ENCODE measurements at regions not wholly inside any gene's neighbourhood (a gene's known extent, or its start where the extent isn't known, plus 50 kb on each side); places are given as distances from the start of the nearest gene placed in this dataset.

GRCh38 chr19:30284885-30285284 lies 87.3 kb upstream of the ZNF536 start:
- Histone ChIP-seq H3K9me3 (replicated peaks; ENCODE audit: insufficient read depth, low read length) (no peaks in the 10 kb centered on the region), H3F3A (ENCODE audit: insufficient read depth, low read length) (no peaks in the 10 kb centered on the region), H3K27me3 (replicated peaks; ENCODE audit: insufficient read depth, low read length) (peaks cover 57% of the 10 kb centered on the region), H3K4me3 (ENCODE audit: low read length) (no peak overlapping the region), H4K20me1 (ENCODE audit: insufficient read depth, low read length) (no peaks in the 10 kb centered on the region), H2AFZ (ENCODE audit: low read length) (no peak overlapping the region), H3K79me2 (ENCODE audit: low read length) (no peaks in the 10 kb centered on the region), H3K4me2 (ENCODE audit: low read depth, low read length) (no peak overlapping the region), H3K36me3 (replicated peaks; ENCODE audit: insufficient read depth, low read length) (no peaks in the 10 kb centered on the region), H3K9me2 (replicated peaks; ENCODE audit: insufficient read depth, low read length) (no peaks in the 10 kb centered on the region), H3K4me1 (ENCODE audit: low read length) (no peaks in the 10 kb centered on the region), H3K27ac (ENCODE audit: low read length) (no peak overlapping the region), H3K9ac (ENCODE audit: low read length) (no peak overlapping the region)
- no peak for DNase-seq
- TF ChIP-seq, protein P1, sequence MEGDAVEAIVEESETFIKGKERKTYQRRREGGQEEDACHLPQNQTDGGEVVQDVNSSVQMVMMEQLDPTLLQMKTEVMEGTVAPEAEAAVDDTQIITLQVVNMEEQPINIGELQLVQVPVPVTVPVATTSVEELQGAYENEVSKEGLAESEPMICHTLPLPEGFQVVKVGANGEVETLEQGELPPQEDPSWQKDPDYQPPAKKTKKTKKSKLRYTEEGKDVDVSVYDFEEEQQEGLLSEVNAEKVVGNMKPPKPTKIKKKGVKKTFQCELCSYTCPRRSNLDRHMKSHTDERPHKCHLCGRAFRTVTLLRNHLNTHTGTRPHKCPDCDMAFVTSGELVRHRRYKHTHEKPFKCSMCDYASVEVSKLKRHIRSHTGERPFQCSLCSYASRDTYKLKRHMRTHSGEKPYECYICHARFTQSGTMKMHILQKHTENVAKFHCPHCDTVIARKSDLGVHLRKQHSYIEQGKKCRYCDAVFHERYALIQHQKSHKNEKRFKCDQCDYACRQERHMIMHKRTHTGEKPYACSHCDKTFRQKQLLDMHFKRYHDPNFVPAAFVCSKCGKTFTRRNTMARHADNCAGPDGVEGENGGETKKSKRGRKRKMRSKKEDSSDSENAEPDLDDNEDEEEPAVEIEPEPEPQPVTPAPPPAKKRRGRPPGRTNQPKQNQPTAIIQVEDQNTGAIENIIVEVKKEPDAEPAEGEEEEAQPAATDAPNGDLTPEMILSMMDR (IDR thresholded peaks at IDR 0.05; ENCODE audit: low read length), result no peak
- TF ChIP-seq EZH2 (optimal IDR thresholded peaks at IDR 0.05; ENCODE audit: low read depth, low read length), result no peak
- TF ChIP-seq EZH2phosphoT487 (IDR thresholded peaks at IDR 0.05; ENCODE audit: low read length), result no peak

- peaks cover 49% of the 10 kb centered on the region for H3K27me3 ChIP-seq (replicated peaks; ENCODE audit: insufficient read depth, low read length)
- H3F3A ChIP-seq (ENCODE audit: insufficient read depth, low read length), result no peaks in the 10 kb centered on the region
- H3K4me1 ChIP-seq (ENCODE audit: low read length), result no peaks in the 10 kb centered on the region
- no peaks in the 10 kb centered on the region for H3K79me2 ChIP-seq (ENCODE audit: low read length)
- TF ChIP-seq EZH2 (optimal IDR thresholded peaks at IDR 0.05; ENCODE audit: low read depth, low read length) (no peak), EZH2phosphoT487 (IDR thresholded peaks at IDR 0.05; ENCODE audit: low read length) (no peak)
- TF ChIP-seq, protein P1 (IDR thresholded peaks at IDR 0.05; ENCODE audit: low read length), result no peak
- no peak overlapping the region for H2AFZ ChIP-seq (ENCODE audit: low read length)
- no peak overlapping the region for H3K4me2 ChIP-seq (ENCODE audit: low read depth, low read length)
- no peak overlapping the region for H3K9ac ChIP-seq (ENCODE audit: low read length)
- no peaks in the 10 kb centered on the region for H3K9me3 ChIP-seq (replicated peaks; ENCODE audit: insufficient read depth, low read length)
- H3K9me2 ChIP-seq (replicated peaks; ENCODE audit: insufficient read depth, low read length), result no peaks in the 10 kb centered on the region
- no peak overlapping the region for H3K27ac ChIP-seq (ENCODE audit: low read length)
- no peak overlapping the region for H3K4me3 ChIP-seq (ENCODE audit: low read length)
- H3K36me3 ChIP-seq (replicated peaks; ENCODE audit: insufficient read depth, low read length), result no peaks in the 10 kb centered on the region
- no peak for DNase-seq
- no peaks in the 10 kb centered on the region for H4K20me1 ChIP-seq (ENCODE audit: insufficient read depth, low read length)
Measured at GRCh38 chr19:30286378-30286777, 85.8 kb upstream of the ZNF536 start.

DNA sequence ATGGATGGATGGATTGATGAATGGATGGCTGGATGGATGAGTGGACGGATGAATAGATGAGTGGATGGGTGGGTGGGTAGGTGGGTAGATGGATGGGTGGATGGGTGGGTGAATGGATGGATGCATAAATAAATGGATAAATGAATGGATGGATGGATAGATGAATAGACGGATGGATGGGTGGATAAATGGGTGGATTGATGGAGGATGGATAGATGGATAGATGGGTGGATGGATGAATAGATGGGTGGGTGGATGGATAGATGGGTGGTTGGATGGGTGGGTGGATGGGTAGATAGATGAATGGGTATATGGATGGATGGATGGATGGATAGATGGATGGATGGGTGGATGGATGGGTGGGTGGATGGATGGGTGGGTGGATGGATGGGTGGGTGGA lies 84.9 kb upstream of the ZNF536 start:
- Histone ChIP-seq H3K27ac (ENCODE audit: low read length) (no peak overlapping the region), H3K27me3 (replicated peaks; ENCODE audit: insufficient read depth, low read length) (peaks cover 51% of the 10 kb centered on the region), H3K9me2 (replicated peaks; ENCODE audit: insufficient read depth, low read length) (no peaks in the 10 kb centered on the region), H4K20me1 (ENCODE audit: insufficient read depth, low read length) (no peaks in the 10 kb centered on the region), H3K4me3 (ENCODE audit: low read length) (no peak overlapping the region), H3K4me1 (ENCODE audit: low read length) (no peaks in the 10 kb centered on the region), H3F3A (ENCODE audit: insufficient read depth, low read length) (no peaks in the 10 kb centered on the region), H3K36me3 (replicated peaks; ENCODE audit: insufficient read depth, low read length) (no peaks in the 10 kb centered on the region), H3K9me3 (replicated peaks; ENCODE audit: insufficient read depth, low read length) (no peaks in the 10 kb centered on the region), H3K9ac (ENCODE audit: low read length) (no peak overlapping the region), H3K4me2 (ENCODE audit: low read depth, low read length) (no peak overlapping the region), H3K79me2 (ENCODE audit: low read length) (no peaks in the 10 kb centered on the region), H2AFZ (ENCODE audit: low read length) (no peak overlapping the region)
- no peak for TF ChIP-seq EZH2phosphoT487 (IDR thresholded peaks at IDR 0.05; ENCODE audit: low read length)
- TF ChIP-seq, protein P1 (IDR thresholded peaks at IDR 0.05; ENCODE audit: low read length), result no peak
- no peak for TF ChIP-seq EZH2 (optimal IDR thresholded peaks at IDR 0.05; ENCODE audit: low read depth, low read length)
- no peak for DNase-seq

Measured in MM.1S (cell line).